ENCODE measurements at regions not wholly inside any gene's neighbourhood (a gene's known extent, or its start where the extent isn't known, plus 50 kb on each side); places are given as distances from the start of the nearest gene placed in this dataset.

DNA sequence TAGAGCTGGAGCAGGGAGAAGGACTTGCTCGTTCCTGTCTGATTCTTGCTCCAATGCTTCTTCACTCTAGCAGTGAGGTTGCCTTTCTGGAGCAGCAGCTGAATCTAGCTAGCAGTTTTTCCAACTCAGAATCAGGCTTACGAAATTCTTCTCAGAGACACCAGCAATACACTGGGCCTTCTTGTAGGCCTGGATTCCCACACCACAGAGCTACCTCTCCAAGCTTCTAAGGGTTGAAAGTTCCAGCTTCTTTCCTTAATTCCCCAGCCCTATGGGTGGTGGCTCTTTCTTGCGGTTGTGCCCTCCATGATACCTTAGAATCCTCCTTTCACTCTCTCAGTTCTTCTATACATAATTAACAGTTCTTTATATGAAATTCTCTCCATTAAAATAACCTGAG lies 586.6 kb downstream of the INHBA start:
- TF ChIP-seq, protein P1, sequence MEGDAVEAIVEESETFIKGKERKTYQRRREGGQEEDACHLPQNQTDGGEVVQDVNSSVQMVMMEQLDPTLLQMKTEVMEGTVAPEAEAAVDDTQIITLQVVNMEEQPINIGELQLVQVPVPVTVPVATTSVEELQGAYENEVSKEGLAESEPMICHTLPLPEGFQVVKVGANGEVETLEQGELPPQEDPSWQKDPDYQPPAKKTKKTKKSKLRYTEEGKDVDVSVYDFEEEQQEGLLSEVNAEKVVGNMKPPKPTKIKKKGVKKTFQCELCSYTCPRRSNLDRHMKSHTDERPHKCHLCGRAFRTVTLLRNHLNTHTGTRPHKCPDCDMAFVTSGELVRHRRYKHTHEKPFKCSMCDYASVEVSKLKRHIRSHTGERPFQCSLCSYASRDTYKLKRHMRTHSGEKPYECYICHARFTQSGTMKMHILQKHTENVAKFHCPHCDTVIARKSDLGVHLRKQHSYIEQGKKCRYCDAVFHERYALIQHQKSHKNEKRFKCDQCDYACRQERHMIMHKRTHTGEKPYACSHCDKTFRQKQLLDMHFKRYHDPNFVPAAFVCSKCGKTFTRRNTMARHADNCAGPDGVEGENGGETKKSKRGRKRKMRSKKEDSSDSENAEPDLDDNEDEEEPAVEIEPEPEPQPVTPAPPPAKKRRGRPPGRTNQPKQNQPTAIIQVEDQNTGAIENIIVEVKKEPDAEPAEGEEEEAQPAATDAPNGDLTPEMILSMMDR (IDR thresholded peaks at IDR 0.05) = no peak
- TF ChIP-seq EP300 (IDR thresholded peaks at IDR 0.05) (no peak), POLR2A (IDR thresholded peaks at IDR 0.05) (no peak), POLR2AphosphoS5 (IDR thresholded peaks at IDR 0.05) (no peak)

Data from suprapubic skin (tissue), 4 donors.